ENCODE measurements at regions not wholly inside any gene's neighbourhood (a gene's known extent, or its start where the extent isn't known, plus 50 kb on each side); places are given as distances from the start of the nearest gene placed in this dataset.

- peaks cover 24% of the 10 kb centered on the region for H3K27me3 Mint-ChIP-seq (ENCODE audit: low read depth)
- no peaks in the 10 kb centered on the region for H3K4me1 Mint-ChIP-seq (ENCODE audit: low read depth)
- DNase-seq (ENCODE audit: low spot score), result peak; percentile 80
- H3K9me3 Mint-ChIP-seq (ENCODE audit: low read depth), result no peaks in the 10 kb centered on the region
- TF ChIP-seq CTCF (IDR thresholded peaks at IDR 0.05), result no peak
- H3K4me3 Mint-ChIP-seq (ENCODE audit: unreplicated experiment), result no peak overlapping the region
- H3K27ac Mint-ChIP-seq (ENCODE audit: unreplicated experiment), result no peak overlapping the region
- H3K36me3 Mint-ChIP-seq (ENCODE audit: low read depth), result no peaks in the 10 kb centered on the region
Measured at GRCh38 chr2:121087117-121087516, 197.9 kb downstream of the TFCP2L1 start.

GRCh38 chr2:121088251-121089165, 196.5 kb downstream of the TFCP2L1 start:
- H3K4me1 Mint-ChIP-seq (ENCODE audit: low read depth), result no peaks in the 10 kb centered on the region
- H3K36me3 Mint-ChIP-seq (ENCODE audit: low read depth), result no peaks in the 10 kb centered on the region
- TF ChIP-seq CTCF (IDR thresholded peaks at IDR 0.05), result no peak
- DNase-seq (ENCODE audit: low spot score), result peak; percentile 77
- no peaks in the 10 kb centered on the region for H3K9me3 Mint-ChIP-seq (ENCODE audit: low read depth)
- H3K4me3 Mint-ChIP-seq (ENCODE audit: unreplicated experiment), result no peak overlapping the region
- peaks cover 22% of the 10 kb centered on the region for H3K27me3 Mint-ChIP-seq (ENCODE audit: low read depth)
- no peak overlapping the region for H3K27ac Mint-ChIP-seq (ENCODE audit: unreplicated experiment)

GRCh38 chr2:121089166-121089510, 195.9 kb downstream of the TFCP2L1 start:
- Mint-ChIP-seq H3K36me3 (ENCODE audit: low read depth) (no peaks in the 10 kb centered on the region), H3K4me1 (ENCODE audit: low read depth) (no peaks in the 10 kb centered on the region), H3K4me3 (ENCODE audit: unreplicated experiment) (no peak overlapping the region), H3K27ac (ENCODE audit: unreplicated experiment) (no peak overlapping the region), H3K27me3 (ENCODE audit: low read depth) (peaks cover 22% of the 10 kb centered on the region), H3K9me3 (ENCODE audit: low read depth) (no peaks in the 10 kb centered on the region)
- no peak for TF ChIP-seq CTCF (IDR thresholded peaks at IDR 0.05)
- peak; percentile 74 for DNase-seq (ENCODE audit: low spot score)

GRCh38 chr2:121090088-121090715, 194.8 kb downstream of the TFCP2L1 start:
- Mint-ChIP-seq H3K4me1 (ENCODE audit: low read depth) (peaks cover 2% of the 10 kb centered on the region), H3K27me3 (ENCODE audit: low read depth) (peaks cover 22% of the 10 kb centered on the region), H3K9me3 (ENCODE audit: low read depth) (no peaks in the 10 kb centered on the region), H3K4me3 (ENCODE audit: unreplicated experiment) (no peak overlapping the region), H3K27ac (ENCODE audit: unreplicated experiment) (no peak overlapping the region), H3K36me3 (ENCODE audit: low read depth) (no peaks in the 10 kb centered on the region)
- no peak for TF ChIP-seq CTCF (IDR thresholded peaks at IDR 0.05)
- peak; percentile 65 for DNase-seq (ENCODE audit: low spot score)

GRCh38 chr2:121092095-121092494, 192.9 kb downstream of the TFCP2L1 start:
- no peak for DNase-seq (ENCODE audit: low spot score)
- H3K4me3 Mint-ChIP-seq (ENCODE audit: unreplicated experiment), result no peak overlapping the region
- H3K27me3 Mint-ChIP-seq (ENCODE audit: low read depth), result peaks cover 25% of the 10 kb centered on the region
- H3K9me3 Mint-ChIP-seq (ENCODE audit: low read depth), result no peaks in the 10 kb centered on the region
- H3K4me1 Mint-ChIP-seq (ENCODE audit: low read depth), result peaks cover 3% of the 10 kb centered on the region
- TF ChIP-seq CTCF (IDR thresholded peaks at IDR 0.05), result no peak
- H3K36me3 Mint-ChIP-seq (ENCODE audit: low read depth), result no peaks in the 10 kb centered on the region
- no peak overlapping the region for H3K27ac Mint-ChIP-seq (ENCODE audit: unreplicated experiment)
